GM21528 (cell line): ENCODE measurements at regions not wholly inside any gene's neighbourhood (a gene's known extent, or its start where the extent isn't known, plus 50 kb on each side); places are given as distances from the start of the nearest gene placed in this dataset.

ENCODE experiments used
- ATAC-seq: cut with Tn5 transposase; IDR thresholded peaks from one replicate; pipeline ENCODE4 v1.9.1; 2021; ENCODE audit warnings: mild to moderate bottlenecking, moderate library complexity; ENCODE audit not compliant: unreplicated experiment, low FRiP score

DNA sequence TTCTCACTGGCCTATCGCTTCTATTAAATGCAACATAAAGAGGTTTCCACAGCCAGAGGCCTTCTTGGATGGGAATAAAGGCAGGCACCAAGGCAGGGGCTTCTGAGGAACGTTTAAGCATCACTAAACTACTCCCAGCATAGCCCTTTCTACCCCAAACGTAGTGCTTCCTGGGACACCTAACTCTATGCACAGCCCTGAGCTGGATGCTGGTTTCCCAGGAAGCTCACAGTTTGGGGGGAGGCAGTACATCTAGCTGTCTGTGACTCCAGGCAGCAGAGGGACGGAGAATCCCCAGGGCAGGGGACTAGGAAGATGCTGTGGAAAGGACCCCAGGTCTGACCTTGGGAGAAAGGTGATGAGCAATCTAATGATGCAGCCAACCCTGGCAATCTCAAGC, 192.8 kb upstream of the ZMIZ1 start:
- no peak for ATAC-seq

DNA sequence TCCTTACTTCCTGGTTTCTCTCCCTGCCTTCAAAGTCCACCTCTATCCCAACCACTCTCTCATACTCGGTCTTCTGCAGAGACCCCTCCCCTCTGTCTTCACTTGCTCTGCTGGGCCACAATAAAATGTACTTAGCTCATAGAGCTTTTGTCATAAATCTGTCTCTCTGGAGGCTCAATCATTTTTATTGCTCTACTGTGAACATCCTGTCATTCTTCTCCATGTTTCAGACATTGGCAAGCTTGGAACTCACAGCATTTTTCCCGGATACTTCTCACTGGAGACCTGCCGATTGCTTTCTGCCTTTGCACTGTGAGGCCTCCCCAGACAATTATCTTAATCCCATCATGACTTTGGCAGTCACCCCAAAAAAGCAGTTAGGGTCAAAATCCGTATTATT, 192.3 kb upstream of the ZMIZ1 start:
- ATAC-seq: no peak

DNA sequence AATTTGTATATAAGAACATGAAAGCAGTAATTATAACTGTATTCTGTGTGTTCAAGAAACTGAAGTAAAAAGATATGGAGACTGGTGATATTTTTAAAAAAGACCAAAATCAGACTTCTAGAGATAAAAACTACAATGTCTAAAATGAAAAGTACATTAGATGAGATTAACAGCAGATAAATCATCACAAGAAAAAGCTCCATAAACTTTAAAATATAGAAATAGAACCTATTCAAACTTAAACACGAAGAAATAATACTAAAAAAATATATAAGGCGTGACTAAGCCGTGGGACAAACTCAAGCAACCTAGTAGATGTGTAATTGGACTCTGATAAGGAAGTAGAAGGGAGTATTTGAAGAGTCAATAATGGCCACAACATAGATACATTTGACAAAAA, 189.1 kb upstream of the ZMIZ1 start:
- ATAC-seq: no peak

DNA sequence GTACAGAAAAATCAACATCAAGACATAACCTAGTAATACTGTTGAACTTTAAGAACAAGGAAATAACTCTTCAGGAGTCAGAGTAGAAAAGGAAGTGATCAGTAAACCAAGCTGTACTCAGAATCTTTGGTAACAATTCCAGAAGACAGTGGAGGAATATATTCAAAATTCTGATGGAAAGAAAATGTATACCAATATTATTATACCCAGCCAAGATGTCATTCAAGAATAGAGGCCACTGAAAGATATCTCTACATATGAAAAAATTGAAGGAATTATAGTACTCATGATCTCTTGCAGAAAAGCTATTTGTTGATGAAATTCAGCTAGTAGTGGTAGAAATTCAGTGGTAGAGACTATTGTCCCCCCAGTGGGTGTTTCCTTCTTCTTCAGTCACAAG, 182.6 kb upstream of the ZMIZ1 start:
- ATAC-seq: no peak

DNA sequence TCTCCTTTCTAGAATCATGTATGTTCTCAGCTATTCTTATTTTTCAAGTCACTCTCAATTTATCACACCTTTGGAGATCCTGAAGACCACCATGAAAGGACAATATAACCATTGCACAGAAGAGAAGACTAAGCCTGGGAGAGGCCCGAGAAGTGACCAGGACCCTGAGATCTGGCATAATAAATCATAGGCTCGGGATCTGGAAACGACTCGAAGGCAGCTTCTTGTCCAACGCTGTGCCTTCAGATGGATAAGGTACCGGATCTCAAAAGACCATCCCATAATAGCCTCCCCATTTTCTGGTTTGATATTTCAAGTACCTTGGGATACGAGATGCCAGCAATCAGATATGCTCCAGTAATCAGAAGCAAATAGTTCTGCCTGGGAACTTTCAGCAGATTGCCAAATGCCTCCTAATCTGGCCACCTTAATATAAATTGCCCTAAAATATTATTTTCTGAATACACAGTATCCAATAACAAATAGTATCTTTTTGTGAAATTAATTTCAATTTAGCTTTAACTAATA, 179.2 kb upstream of the ZMIZ1 start:
- ATAC-seq: no peak

DNA sequence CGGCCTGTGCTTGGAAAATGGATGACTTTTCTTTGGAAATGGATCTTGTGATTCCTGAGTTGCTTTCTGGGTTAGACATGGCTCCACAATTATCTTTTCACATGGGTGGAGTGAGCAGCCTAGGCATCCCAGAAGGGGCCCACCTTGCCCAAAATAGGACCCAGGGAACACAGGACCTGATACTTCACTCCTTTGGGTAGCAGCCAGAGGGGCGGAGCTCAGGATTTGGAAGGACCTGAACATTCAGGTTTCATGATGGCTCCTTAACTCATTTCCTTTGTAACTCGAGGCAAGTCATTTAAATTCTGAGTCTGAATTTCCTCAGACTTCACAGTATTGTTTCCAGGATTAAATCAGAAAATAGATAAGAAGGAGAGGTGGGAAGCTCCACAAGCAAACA, 178.3 kb upstream of the ZMIZ1 start:
- no peak for ATAC-seq

DNA sequence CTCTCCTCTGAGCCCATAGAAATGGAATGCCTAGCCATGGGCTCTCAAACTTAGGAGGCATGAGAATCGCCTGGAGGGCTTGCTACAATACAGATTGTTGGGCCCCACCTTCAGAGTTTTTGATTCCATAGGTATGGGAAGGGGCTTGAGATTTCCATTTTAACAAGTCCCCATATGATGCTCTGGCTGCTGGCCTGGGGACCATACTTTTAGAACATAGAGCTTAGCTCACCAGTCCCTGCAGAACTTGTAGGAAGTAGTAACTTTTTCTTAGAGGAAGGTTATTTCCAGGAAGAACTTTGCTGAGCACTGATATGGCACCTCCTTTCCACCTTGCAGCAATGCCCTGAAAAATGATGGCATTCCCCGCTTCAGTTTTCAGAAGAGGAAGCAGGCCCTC, 177.0 kb upstream of the ZMIZ1 start:
- no peak for ATAC-seq

DNA sequence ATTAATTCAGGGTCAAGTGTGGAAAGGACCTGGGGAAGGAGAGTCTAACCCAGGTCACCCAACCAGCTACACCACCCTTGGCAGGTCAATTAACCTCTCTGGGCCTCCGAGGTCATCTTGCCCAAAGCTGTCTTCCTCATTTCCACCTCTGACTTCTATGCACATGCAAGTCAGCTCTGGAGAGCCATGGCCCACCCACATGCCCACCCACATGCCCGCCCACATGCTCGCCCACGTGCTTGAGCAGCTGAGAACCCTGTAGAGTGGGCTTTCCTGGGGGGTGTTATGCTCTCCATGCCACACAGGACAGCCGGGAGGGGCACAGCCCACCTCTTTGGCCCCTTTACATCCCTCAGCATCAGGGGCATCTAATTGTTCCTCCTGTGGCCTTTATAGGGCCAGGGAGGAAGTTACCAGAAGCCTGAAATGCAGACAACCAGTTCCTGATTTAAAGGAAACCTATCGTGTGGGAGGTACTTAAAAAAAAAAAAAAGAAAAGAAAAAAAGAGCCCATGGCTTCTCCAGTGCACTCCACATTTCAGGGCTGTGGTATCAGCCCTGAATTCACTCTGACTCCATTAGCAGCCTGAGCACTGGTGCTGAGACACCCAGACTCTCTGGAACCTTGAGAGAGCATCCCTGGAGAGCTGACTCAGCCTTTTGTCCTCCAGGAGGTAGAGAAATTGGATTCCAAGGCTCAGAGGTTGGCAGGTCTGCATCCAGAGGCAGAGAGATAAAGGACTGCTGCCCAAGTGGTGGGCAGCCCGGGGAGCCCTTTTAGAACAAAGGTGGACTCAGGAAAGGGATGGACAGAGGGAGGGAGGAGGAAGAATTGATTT, 176.2 kb upstream of the ZMIZ1 start:
- ATAC-seq: no peak

DNA sequence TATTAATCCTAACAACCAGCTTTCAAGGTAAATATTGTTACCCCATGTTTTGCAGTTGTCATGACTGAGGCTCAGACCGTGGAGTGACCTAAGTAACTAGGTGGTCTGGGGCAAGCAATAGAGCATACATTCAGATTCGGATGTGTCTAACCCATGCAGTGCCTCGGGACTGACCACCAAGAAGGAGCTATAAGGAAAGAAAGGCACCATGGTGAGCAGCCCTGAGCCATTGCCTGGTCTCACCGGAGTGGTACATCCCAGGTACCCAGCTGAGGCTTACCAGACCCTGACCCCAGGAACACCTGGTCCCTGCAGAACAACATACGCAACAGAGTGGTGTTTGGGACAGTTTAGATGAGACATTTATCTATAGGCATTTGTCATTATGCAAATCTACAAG, 175.5 kb upstream of the ZMIZ1 start:
- ATAC-seq: no peak

DNA sequence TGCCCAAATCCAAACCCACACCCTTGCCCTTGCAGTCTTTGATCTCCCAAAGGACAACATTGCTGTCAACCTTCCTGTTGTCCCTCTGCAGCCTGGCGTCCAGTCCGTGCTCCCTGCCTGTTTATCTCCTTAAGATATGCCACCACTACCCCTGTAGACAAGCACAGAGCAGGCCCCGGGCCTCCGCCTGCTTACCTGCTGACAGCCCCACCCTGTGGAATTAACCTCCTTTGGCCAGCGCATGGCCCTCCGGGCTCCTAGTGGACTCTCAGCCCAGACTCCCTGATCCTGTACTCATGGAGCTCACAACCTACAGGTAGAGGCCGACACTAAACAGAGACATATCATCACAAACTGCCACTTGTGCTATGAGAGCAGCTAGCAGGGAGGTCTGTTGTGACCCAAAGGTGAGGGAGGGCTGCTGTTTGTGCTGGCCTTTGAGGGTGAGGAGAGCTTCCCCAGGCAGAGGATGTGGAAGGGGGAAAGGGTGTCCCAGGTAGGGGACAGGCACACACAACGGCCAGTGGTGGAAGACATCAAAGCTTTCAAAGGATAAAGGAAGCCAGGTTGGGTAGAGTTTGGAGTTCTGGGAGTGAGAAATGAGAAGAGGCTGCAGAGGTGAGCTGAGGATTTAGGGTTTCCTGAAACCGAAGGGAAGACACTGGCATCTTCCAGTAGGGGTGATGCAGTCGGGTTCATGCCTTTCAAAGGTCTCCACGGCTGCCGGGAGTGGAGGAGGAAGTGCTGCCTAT, 174.5 kb upstream of the ZMIZ1 start:
- no peak for ATAC-seq

DNA sequence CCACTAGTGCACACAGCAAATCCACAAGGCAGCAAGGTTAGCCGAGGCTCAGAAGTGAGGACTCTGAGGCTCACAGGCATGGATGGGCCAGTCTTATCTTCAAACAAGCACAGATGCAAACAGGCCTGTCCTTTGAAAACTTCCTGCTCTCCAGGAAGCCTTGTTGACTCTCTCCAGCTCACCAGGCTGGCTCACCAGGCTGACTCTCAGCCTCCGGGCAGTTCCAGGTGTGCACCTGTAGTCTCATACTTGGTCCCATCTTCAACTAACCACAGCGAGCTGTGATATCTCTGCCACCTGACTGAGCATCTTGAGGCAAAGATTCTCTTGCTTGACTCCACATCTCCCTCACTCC, 173.9 kb upstream of the ZMIZ1 start:
- no peak for ATAC-seq

DNA sequence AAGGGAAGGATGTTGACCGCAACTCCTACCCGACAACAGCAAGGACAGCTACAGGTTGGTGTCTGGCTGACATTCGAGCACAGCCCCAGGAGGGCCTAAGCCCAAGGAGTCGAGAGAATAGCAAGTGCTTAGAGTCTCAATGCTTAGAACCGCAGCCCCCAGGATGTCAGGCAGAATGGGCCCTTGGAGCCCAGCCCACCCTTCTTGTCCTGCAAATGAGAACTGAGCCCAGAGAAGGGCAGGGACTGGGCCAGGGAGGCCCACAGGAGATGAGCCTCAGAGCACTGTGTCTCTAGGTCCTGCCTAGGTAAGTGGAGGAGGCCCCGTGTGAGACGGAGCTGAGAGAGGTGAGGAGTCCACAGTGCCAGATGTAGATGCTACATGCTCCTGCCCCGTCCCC, 173.3 kb upstream of the ZMIZ1 start:
- no peak for ATAC-seq

DNA sequence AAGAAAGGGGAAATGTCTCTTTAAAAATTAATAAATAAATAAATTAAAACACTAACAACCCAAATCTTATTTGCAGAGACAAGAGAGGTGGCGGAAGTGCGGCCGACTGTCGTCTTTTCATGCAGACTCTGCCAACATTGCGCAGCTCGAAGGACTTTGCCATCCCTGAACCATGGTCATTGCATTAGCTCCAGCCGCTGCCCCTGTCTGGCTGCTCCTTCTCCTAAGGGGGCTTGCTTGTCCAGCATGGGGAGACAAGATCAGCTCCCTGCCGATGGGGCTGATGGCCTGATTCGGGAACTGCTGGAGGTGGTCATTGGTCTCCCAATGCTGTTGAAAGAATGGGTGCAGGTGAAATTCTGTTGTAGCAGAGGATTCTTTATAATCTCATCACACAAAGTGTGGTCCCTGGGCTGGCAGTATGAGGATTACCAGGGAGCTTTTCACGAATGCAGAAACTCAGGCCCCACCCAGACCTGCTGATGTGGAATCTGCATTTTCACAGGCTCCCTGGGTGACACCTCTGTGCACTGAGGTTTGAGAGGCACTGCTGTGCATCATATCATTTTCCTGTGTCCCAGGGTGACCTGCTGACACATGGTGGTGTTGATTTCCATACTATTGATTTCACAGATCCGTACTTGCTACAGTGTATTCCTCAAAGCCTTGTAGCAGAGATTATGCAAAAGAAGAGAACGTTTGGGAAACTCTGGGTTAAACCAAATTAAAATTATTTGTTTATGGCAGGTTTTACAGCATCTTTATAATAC, 172.4 kb upstream of the ZMIZ1 start:
- no peak for ATAC-seq

DNA sequence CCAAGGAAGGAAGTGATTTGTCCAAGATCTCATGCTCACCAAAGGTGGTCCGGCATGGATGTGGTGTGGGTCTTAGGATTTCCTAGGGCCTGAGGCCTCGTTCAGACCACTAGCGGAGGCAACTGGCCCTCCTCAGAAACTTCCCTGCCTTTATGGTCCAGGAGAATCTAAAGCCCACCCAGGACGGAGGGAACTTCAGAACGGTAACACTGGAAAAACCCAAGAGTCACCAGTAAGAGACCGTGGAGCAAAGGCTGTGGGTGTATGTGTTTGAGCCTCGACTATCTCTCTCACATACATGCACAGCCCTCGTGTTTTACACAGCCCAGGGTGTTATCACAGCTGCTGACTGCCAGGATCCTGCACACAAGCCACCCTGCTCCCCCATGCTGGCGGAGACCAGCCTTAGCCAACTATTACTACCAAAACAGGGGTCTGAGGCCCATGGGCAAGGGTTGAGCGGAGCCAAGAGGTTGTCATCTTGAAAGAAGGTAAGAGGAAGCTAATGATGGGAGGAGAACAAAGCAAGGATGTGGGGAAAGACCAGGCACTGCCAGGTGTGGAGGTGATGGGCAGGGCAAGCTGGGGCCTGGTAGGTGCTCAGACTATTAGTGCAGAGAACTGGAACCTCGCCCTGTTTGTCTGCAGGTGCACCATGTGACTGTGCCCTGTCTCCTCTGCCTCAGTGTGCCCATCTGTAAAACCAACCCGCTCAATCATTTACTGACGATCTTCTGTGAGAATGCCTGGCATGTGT, 170.2 kb upstream of the ZMIZ1 start:
- ATAC-seq: no peak

DNA sequence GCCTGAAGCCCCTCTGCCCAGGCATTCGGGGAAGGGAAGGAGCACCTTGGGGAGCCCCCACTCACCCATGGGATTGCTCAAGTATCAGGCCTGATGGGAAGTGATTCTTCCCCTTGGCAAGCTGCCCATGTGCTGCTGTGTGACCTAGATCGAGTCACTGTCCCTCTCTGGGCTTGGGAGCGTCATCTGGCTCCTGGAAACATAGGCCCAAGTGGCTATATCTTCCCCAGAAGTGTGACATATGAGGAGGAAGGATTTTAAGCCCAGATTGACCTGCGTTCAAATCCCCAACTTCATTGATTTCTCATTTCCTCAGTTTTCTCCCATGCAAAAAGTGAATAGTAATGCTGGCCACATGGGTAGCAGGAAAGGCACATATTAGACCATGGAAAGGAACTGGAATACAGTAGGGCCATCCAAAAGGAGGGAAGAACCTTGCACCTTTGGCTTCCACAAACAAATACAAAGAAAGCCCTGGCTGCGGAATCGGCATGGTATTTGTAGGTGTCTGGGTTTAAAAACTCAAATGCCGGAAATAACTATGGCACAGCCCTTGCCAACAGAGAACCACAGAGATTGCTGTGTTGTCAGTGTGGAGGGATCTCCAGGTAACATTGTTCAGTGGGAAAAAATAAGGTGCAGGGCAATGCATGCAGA, 169.5 kb upstream of the ZMIZ1 start:
- ATAC-seq: no peak

DNA sequence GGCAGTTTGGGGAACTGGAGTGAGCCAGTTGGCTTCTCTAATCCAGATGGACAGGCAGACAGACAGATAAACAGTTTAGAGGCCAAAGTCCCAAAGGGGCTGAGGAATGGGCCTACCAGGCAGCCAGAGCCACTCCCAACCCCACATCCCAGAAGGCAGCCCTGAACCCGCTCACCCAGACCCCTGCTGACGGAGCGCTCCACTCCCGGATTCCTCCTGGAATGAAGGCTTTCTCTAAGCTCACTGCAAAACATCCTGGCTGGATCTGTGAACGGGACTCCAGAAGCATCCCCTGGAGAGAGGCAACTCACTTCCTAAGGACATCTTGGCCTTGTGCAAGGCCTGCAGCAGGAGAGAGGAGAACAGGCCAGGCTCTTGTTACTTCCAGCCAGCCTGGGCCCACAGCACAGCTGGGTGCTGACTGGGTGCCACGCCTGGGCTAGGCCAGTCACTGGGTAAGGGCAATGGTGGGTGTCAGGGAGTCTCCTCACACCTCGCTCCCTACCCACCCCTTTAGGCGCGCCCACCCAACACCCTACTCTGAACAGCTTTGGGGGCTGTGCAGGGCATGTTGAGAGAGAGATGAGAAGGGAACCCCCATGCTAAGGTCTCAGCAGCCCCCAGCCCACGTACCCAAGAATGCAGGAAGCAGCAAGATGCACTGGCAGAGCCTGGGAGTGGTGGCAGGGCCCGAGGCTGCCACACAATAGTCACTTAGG, 168.6 kb upstream of the ZMIZ1 start:
- ATAC-seq: no peak

DNA sequence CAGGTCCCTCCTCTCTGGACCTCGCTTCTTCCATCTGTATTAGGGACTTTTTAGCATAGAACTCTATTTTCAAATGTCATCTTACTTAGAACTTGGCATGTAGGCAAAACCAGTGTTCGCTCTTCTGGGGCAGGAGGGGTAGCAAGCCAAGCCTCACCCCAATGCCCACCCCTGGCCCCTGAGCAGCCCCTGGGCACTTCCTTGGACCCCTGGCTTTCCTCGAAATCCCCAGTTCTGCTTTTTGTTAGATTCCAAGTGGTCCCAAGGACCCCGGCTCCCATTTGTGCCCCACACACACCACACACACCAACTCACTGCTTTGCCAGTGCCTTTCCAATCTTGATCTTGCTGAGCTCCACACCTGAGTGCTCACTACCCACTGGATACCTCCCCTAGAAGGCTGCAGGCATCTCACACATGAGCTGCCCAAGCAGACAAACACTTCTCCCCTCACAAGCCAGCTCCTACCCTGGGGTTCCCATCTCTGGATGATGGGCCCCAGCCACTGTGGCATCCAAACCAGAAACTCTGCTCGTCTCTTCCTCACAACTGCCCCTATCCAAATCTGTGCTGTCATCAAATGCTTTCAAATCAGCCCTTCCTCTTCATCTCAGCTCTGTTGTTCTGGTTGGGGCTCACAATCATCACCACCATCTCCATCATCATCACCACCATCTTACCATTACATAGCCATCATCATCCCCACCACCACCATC, 167.9 kb upstream of the ZMIZ1 start:
- no peak for ATAC-seq

DNA sequence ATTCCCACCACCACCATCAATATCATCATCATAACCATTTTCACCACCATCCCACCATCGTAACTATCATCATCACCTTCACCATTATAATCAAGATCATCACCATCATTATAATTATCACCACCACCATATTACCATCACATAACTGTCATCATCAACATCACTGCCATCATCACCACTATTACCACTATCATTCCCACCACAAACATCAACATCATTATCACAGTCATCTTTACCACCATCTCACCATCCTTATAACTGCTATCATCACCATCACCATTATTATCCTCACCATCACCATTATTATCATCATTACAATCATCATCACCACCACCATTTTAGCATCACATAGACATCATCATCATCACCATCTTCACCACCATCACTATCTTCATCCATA, 167.1 kb upstream of the ZMIZ1 start:
- ATAC-seq: no peak

DNA sequence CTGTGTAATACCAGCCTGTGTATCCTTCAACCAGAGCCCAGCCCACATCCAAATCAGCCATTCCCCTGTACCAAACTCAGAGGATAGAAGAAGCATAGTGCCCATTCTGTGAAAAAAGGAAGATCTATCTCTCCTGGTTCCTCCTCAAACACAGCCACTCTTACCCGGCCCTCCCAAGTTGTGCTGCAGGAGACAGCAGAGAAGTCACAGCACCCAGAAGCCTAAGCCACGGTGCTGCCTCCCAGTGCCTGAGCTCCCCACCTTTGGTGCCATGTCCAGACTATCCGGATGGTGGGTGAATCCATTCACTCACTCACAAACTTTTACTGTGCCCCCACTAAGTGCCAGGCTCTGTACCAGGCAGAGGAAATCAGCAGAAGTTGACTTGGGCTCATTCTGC, 166.0 kb upstream of the ZMIZ1 start:
- no peak for ATAC-seq
